ENCODE measurements at regions not wholly inside any gene's neighbourhood (a gene's known extent, or its start where the extent isn't known, plus 50 kb on each side); places are given as distances from the start of the nearest gene placed in this dataset.

DNA sequence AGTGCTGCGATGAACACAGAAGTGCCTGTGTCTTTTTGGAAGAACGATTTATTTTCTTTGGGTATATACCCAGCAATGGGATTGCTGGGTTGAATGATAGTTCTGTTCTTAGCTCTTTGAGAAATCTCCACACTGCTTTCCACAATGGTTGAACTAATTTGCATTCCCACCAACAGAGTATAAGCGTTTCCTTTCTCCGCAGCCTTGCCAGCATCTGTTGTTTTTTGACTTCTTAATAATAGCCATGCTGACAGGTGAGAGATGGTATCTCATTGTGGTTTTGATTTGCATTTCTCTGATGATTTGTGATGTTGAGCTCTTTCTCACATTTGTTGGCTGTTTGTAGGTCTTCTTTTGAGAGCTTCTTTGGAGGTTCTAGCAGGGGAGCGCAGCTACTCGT, 134.6 kb downstream of the TENT4A start:
- no peaks in the 10 kb centered on the region for H3F3A ChIP-seq (ENCODE audit: insufficient read depth, low read length)
- H3K27me3 ChIP-seq (ENCODE audit: insufficient read depth, low read length), result no peaks in the 10 kb centered on the region; the same call in 1 of the 2 replicates
- H3K9me2 ChIP-seq (ENCODE audit: low read depth, low read length), result no peaks in the 10 kb centered on the region
- no peaks in the 10 kb centered on the region for H3K36me3 ChIP-seq (ENCODE audit: insufficient read depth, low read length)
- H3K9ac ChIP-seq (ENCODE audit: low read length), result no peak overlapping the region
- H3K4me3 ChIP-seq (ENCODE audit: low read depth, low read length, poor library complexity, severe bottlenecking), result no peak overlapping the region
- no peaks in the 10 kb centered on the region for H3K79me2 ChIP-seq (ENCODE audit: insufficient read depth, low read length)
- TF ChIP-seq, protein P1, sequence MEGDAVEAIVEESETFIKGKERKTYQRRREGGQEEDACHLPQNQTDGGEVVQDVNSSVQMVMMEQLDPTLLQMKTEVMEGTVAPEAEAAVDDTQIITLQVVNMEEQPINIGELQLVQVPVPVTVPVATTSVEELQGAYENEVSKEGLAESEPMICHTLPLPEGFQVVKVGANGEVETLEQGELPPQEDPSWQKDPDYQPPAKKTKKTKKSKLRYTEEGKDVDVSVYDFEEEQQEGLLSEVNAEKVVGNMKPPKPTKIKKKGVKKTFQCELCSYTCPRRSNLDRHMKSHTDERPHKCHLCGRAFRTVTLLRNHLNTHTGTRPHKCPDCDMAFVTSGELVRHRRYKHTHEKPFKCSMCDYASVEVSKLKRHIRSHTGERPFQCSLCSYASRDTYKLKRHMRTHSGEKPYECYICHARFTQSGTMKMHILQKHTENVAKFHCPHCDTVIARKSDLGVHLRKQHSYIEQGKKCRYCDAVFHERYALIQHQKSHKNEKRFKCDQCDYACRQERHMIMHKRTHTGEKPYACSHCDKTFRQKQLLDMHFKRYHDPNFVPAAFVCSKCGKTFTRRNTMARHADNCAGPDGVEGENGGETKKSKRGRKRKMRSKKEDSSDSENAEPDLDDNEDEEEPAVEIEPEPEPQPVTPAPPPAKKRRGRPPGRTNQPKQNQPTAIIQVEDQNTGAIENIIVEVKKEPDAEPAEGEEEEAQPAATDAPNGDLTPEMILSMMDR (IDR thresholded peaks at IDR 0.05; ENCODE audit: low read length), result no peak
- no peak for TF ChIP-seq EZH2 (IDR thresholded peaks at IDR 0.05; ENCODE audit: borderline replicate concordance, low read length)
- no peak overlapping the region for H3K27ac ChIP-seq (ENCODE audit: low read depth, low read length, poor library complexity, severe bottlenecking)
- no peaks in the 10 kb centered on the region for H4K20me1 ChIP-seq (ENCODE audit: insufficient read depth, low read length)
- no peak overlapping the region for H2AFZ ChIP-seq (ENCODE audit: low read length)
- 0 out of 2 replicates have a peak, but pooled peaks cover 3% of the 10 kb centered on the region for H3K9me3 ChIP-seq (ENCODE audit: low read length)
- H3K4me1 ChIP-seq (ENCODE audit: insufficient read depth, low read length, severe bottlenecking), result no peaks in the 10 kb centered on the region
- no peak overlapping the region for H3K4me2 ChIP-seq (ENCODE audit: low read length)

DNA sequence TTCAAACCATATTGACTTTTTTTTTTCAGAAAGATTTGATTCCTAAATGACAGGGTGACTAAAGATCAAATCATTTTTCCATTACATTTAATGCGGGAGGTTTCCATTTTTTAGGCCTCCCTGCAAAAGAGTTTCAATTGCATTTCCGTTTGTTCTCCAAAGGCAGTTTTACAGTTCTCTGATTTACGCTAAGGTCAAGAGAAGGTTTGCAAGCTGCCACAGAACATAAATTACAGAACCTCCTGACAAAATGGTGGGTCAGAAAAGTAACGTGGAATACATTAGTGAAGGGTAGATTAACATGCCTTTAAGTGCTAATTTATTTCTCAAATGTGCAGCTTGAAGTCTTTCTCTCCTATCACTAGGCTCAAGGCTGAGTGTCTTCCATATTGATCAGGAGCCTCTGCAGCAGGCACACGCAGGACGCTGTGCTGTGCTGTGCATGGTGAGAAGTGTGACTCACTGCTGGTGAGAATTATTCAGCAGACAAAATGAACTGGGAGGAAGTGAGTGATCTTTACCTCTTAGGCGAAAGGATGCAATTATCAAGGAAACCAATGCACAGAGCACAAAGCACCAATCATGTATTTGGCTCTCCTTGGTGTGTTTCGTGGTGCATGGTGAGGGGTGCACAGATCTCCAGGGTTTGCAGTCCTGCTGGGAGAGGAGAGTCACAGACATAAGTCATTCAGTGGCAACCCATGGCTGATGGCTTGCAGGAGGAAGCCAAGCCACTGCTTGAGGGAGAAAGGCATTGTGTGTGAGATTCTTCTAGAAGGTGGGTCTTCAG, 136.3 kb downstream of the TENT4A start:
- Histone ChIP-seq H3K79me2 (ENCODE audit: insufficient read depth, low read length) (no peaks in the 10 kb centered on the region), H3K9me2 (ENCODE audit: low read depth, low read length) (no peaks in the 10 kb centered on the region), H3K4me2 (ENCODE audit: low read length) (no peak overlapping the region), H2AFZ (ENCODE audit: low read length) (no peak overlapping the region), H4K20me1 (ENCODE audit: insufficient read depth, low read length) (no peaks in the 10 kb centered on the region), H3K9me3 (ENCODE audit: low read length) (0 out of 2 replicates have a peak, but pooled peaks cover 3% of the 10 kb centered on the region), H3K27ac (ENCODE audit: low read depth, low read length, poor library complexity, severe bottlenecking) (no peak overlapping the region), H3F3A (ENCODE audit: insufficient read depth, low read length) (no peaks in the 10 kb centered on the region), H3K9ac (ENCODE audit: low read length) (no peak overlapping the region), H3K27me3 (ENCODE audit: insufficient read depth, low read length) (no peaks in the 10 kb centered on the region; the same call in 1 of the 2 replicates), H3K36me3 (ENCODE audit: insufficient read depth, low read length) (no peaks in the 10 kb centered on the region), H3K4me1 (ENCODE audit: insufficient read depth, low read length, severe bottlenecking) (no peaks in the 10 kb centered on the region), H3K4me3 (ENCODE audit: low read depth, low read length, poor library complexity, severe bottlenecking) (no peak overlapping the region)
- TF ChIP-seq EZH2 (IDR thresholded peaks at IDR 0.05; ENCODE audit: borderline replicate concordance, low read length), result no peak
- TF ChIP-seq, protein P1 (IDR thresholded peaks at IDR 0.05; ENCODE audit: low read length), result no peak

GRCh38 chr5:6850106-6850432, 136.8 kb downstream of the TENT4A start:
- Histone ChIP-seq H3K4me3 (ENCODE audit: low read depth, low read length, poor library complexity, severe bottlenecking) (no peak overlapping the region), H3K9me3 (ENCODE audit: low read length) (0 out of 2 replicates have a peak, but pooled peaks cover 3% of the 10 kb centered on the region), H3K27ac (ENCODE audit: low read depth, low read length, poor library complexity, severe bottlenecking) (no peak overlapping the region), H3K4me1 (ENCODE audit: insufficient read depth, low read length, severe bottlenecking) (no peaks in the 10 kb centered on the region), H3K27me3 (ENCODE audit: insufficient read depth, low read length) (no peaks in the 10 kb centered on the region; the same call in 1 of the 2 replicates), H3K4me2 (ENCODE audit: low read length) (no peak overlapping the region), H3K9me2 (ENCODE audit: low read depth, low read length) (no peaks in the 10 kb centered on the region), H3K36me3 (ENCODE audit: insufficient read depth, low read length) (no peaks in the 10 kb centered on the region), H3F3A (ENCODE audit: insufficient read depth, low read length) (no peaks in the 10 kb centered on the region), H3K79me2 (ENCODE audit: insufficient read depth, low read length) (no peaks in the 10 kb centered on the region), H2AFZ (ENCODE audit: low read length) (no peak overlapping the region), H3K9ac (ENCODE audit: low read length) (no peak overlapping the region), H4K20me1 (ENCODE audit: insufficient read depth, low read length) (no peaks in the 10 kb centered on the region)
- TF ChIP-seq EZH2 (IDR thresholded peaks at IDR 0.05; ENCODE audit: borderline replicate concordance, low read length), result no peak
- TF ChIP-seq, protein P1 (IDR thresholded peaks at IDR 0.05; ENCODE audit: low read length), result no peak
